NCI-H748 (cell line): ENCODE measurements at regions not wholly inside any gene's neighbourhood (a gene's known extent, or its start where the extent isn't known, plus 50 kb on each side); places are given as distances from the start of the nearest gene placed in this dataset.

Experiments used
- DNase-seq: peaks from one replicate; lab custom pipeline; 2025; ENCODE audit not compliant: unreplicated experiment; lab: John Stamatoyannopoulos, UW

- no peak for DNase-seq
Measured at GRCh38 chr5:176733406-176734262, 76.7 kb upstream of the UNC5A start.

- no peak for DNase-seq
Measured at GRCh38 chr5:176734756-176735342, 75.5 kb upstream of the UNC5A start.

DNA sequence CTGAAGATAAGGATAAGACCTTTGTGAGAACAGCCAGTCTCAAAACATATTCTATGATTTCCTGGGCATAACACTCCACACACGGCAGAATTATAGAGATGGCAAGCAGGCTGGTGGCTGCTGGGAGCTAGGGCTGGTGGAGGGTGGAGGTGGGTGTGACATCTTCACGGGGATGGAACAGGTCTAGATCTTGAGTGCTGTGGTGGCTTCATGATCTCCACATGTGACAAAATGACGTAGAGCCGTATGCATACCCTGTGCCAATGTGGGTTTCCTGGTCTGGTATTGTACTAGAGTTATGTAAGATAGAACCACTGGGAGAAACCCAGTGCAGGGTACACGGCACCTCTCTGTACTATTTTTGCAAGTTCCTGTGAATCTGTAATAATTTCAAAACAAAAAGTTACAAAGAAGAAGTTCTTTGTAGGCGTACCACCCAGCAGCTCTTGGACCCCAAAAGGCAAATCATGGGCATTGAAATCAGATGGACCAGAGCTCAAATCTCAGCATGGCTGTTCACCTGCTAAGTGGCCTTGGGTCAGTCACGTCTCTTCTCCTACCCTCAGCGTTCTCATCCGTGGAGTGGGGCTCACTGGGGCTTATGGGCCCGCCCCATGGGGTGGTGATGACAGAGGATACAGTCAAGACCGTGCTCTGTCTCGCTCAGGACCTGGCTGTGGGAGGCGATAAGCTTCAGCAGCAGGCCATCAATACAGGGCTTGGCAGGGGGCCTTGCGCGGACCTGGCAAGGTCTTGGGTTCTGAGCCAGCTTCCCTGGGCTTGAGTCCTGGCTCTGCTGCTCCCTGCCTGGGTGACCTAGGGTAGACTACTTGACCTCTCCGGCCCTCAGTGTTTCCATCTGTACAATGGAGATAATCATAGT is 74.7 kb upstream of the UNC5A start:
- no peak for DNase-seq

- no peak for DNase-seq
Measured at GRCh38 chr5:176736301-176736930, 73.9 kb upstream of the UNC5A start.

DNA sequence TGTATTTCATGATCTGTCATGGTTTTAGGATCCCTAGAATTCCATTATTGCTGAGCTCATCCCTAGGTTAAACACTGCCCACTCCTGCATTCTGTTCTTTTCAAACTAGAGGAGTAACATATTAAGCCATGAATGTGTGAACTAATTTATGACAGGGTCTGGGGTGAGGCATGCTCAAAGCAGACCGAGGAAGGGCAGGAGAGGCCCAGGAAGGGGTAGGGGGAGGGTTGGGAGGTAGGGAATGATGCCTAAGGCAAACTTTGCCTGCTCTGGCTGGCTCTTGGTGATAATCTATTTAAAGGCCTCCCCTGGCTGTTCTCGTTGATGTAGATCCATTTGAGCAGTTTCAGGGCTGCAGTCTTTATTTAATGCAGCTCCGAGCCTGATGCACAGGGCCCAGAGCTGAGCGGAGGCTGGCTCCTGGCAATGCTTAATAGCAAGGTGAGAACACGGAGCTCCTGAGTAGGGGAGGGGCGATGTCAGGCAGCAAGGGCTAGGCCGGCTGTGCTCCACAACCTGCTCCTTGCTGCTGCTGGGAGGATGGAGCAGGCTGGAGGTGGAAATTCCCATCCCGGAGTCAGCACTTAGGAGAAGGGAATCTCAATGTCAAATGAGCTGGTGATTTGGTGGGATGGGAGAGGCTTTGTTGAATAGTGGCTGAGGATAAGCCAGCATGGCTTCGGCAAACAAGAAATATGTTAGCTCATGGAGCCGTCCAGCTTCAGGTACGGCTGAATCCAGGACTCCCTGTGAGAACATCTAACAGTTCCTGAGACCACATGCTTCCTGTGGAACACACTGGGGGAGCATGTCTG is 73.2 kb upstream of the UNC5A start:
- DNase-seq = no peak

GRCh38 chr5:176737746-176738636 is 72.4 kb upstream of the UNC5A start:
- DNase-seq = no peak

DNA sequence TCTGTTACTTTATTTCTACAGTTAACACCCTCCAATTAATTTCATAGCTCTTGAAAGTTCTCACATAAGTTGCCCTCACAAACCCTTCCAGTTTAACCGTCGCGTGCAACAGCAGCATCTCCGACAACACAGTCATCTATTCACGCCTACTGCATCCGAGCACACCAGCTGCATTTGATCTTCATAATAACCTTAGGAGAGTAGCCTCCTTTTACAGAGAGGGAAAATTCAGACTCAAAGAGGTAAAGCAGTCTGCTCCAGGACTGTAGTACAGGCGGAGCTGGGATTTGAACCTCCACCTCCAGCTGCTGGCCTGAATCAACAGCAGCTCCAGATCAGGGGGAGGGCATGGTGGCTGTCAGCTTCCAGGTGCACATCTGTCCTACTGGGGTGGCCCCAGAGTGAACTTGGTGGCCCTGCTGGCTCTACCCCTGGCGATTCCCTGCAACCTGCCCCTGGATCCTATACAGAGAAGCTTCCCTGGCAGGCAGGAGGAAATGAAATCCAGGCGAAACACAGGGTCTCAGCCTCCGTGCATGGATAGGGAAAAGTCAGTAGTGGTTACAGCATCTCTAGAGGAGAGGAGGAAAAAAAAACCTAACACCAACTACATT is 71.6 kb upstream of the UNC5A start:
- DNase-seq = no peak

DNA sequence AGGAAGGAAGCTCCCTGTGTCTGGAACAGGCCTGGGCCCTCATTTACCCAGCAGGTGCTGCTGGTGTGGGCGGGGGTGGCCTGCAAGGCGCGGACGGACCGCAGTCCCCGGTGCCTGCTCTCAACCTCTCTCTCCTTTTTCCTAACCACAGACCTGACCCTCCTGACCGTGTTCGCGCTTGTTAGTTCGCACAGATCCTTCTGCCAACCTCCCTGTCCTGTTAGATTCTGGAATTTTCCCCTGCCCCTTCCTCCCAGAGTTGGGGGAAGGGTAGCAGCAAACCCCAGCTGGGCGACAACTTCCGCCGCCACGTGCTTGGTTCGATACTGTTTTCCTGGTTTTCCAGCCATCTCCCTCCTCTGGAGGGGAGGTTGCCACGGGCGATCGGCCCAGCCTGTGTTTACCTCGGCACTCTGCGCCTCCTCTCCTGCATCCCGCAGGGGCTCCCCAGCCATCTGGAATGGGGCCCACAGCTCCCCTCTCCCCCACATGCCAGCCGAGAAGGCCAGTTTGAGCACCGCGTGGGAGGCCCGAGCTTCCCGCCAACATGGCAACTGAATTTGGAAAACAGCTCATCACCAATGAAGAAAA is 70.8 kb upstream of the UNC5A start:
- DNase-seq = peak; percentile 40

DNA sequence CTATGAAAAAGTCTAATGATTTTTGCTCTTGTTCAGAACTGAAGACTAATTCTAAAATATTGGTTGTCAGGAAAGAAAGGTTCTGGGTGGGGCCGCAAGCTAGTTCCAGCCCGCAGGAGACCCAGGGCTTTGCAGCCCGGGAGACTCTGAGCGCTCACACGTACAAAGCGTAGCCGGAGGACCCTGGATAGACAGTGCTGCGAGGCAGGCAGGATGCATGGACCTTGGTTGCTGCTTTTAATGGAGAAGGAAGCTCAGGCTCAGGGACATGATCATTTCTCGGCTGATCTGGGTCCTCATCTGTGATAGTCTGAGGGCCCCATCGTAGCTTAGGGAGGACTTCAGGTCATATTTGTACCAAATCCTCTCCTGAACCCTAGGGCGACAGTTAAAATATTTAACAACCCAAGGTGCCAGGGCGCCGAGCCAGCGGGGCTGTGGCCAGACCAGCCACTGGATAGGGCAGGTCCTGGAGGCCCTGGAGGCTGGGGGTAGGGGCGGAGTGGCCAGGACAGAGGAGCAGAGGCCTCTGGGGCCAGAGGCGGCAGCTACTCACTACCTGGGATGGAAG is 70.1 kb upstream of the UNC5A start:
- DNase-seq = no peak

DNA sequence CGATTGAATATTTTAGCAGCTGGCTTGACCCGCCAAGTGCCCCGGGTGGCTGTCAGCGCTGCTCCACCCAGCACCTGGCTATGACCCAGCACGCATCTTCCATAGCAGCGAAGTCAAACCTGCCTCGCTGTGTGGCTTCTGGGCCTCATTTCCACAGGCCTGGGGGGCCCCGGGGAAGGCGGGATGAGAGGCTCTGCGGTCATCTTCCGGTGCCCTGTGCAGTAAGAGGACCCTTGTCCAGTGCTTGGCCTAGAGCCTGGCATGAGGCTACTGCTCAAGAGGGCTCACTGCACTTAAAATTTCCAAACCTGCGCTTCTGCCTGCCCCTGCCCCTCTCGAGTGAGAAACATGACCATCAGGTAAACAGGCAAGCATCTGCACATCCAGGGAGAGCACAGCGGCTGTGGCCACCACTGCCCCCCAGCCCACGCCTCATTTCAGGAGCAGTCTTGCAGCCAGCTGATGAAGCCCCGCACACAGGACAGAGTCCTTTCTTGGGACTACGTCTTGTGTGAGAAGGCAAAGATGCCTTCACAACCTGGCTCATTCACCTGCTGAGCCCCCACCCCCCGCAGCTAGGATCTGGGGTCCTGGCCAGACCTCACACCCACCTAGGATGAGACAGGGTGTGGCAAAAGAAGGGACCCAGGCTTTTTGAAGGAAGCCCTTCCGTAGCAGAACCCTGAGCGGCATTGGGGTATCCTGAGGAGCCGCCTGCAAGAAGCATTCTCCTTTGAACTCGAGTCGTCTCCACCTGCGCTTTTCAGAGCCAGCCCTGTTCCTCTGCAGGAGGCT is 69.5 kb upstream of the UNC5A start:
- no peak for DNase-seq

DNA sequence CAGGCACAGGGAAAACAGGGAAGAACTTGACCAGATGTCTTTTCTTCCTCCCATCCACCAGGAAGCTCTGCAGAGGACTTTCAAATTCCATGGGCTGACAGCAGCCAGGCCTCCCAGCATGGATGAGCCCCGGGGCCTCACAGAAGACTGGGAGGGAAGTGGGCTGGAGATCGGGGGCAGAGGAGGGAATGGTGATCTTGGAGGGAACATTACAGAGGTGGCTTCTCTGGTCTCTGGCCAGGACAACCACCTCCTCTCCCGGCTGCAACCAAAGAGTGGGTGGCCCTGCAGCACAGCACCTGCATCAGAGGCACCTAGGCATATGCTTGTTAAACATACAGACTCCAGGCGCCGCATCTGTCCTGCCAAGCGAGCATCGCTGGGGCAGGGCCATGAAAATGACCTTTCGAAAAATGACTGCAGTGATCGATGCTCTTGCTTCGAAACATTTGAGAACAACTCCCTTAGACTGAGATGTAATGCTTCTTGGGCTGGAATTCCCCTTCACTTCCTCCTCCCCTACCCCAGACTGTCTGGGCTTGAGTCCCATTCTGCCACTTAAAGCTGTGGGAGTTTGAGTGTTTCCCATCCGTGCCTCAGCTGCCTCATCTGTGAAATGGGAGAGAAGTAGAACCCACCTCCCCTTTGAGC is 68.7 kb upstream of the UNC5A start:
- no peak for DNase-seq

- no peak for DNase-seq
Measured at GRCh38 chr5:176742246-176743105, 67.9 kb upstream of the UNC5A start.

DNA sequence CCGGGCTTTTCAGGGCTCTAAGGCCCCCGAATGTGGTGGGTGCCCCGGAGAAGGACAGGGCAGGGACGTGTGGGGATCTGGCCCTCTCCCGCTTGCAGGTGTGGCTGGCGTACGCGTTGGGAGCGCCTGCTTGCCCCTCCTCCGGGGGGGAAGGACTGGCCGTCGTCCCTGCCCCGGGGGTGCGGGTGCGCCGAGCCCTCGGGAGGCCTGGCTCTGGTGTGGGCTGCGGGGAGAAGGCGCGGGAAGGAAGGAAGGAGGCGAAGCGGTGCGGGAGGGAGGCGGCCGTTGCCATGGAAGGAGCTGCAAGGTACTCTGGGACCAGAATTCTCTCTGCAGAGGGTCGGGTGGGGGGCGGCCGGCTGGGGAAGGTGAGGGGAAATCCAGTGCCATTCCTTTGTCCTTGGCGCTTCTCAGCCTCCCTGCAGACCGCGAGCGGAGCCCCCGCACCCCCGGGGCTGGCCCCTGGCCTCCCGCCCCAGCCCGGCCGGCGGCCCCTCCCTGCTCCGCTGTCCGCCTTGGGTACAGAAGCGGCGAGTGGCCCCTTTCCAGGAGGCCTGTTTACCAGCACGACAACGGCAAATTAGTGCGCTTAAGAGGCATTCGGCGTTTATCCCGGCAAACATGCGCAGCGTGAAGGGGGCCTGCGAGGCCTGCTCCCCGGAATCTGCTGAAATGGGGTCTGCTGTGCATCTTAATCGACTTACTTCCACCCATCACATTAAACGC is 67.1 kb upstream of the UNC5A start:
- DNase-seq = peak; percentile 76

DNA sequence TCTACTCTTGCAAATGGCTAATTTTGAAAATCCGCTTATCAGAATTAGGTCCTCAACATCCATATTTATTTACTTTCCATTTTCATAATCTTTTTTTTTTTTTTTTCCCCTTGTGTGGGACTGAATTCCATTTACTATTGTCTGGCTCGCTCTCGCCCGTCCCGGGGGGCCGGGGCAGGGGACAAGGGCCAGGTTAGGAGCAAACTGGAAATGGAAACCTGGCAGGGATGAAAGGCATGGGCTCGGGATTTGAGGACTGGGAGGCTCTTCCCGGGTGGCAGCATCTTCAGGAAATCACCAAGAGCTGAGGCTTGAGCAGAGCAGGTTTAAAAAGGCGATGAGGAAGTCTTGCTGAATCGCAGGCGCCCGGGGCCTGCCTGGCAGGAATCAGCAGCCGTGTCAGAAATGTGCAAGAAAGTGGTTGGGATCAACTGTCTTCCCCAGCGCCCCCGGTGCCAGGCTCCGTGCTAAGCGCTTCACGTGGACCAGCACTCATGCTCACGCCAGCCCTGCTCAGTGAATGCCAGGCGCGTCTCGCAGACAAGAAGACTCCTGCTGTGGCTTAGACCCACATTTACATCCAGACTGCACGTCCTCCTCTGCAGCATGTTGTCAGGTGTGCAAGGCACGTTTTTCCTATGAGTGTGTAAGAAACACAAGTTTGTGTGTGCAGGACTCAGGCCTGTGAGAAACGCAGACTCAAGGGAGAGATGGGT is 66.3 kb upstream of the UNC5A start:
- DNase-seq = no peak

GRCh38 chr5:176744584-176744965 is 65.8 kb upstream of the UNC5A start:
- DNase-seq = peak; percentile 22
